ENCODE measurements at regions not wholly inside any gene's neighbourhood (a gene's known extent, or its start where the extent isn't known, plus 50 kb on each side); places are given as distances from the start of the nearest gene placed in this dataset.

DNA sequence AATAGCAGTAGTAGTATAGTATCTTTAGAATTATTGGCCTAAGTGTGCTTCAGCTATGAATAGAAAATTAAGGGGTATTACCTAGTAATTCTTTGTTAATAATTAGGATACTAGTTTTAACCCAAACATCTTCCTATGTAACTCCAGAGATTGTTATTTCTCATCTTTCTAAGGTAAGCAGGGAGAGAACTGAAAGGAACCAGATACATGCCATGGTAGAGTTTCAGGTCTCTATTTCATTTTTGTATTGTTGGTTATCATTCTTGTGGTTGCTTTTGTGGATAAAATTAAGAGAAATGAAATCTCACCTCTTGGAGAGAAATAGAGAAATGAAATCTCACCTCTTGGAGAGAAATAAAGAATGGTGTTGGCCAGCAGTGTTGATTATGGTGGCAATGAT, 597.1 kb upstream of the CT83 start:
- no peaks in the 10 kb centered on the region for H3K9me3 ChIP-seq
- no peaks in the 10 kb centered on the region for H3K36me3 ChIP-seq
- TF ChIP-seq, protein P1, sequence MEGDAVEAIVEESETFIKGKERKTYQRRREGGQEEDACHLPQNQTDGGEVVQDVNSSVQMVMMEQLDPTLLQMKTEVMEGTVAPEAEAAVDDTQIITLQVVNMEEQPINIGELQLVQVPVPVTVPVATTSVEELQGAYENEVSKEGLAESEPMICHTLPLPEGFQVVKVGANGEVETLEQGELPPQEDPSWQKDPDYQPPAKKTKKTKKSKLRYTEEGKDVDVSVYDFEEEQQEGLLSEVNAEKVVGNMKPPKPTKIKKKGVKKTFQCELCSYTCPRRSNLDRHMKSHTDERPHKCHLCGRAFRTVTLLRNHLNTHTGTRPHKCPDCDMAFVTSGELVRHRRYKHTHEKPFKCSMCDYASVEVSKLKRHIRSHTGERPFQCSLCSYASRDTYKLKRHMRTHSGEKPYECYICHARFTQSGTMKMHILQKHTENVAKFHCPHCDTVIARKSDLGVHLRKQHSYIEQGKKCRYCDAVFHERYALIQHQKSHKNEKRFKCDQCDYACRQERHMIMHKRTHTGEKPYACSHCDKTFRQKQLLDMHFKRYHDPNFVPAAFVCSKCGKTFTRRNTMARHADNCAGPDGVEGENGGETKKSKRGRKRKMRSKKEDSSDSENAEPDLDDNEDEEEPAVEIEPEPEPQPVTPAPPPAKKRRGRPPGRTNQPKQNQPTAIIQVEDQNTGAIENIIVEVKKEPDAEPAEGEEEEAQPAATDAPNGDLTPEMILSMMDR (IDR thresholded peaks at IDR 0.05; ENCODE audit: low read depth, low read length), result no peak
- DNase-seq, result no peak
- no peaks in the 10 kb centered on the region for H3K4me1 ChIP-seq
- H3K27me3 ChIP-seq, result no peaks in the 10 kb centered on the region
- H3K4me3 ChIP-seq (ENCODE audit: low read depth, low read length), result no peak overlapping the region

DNA sequence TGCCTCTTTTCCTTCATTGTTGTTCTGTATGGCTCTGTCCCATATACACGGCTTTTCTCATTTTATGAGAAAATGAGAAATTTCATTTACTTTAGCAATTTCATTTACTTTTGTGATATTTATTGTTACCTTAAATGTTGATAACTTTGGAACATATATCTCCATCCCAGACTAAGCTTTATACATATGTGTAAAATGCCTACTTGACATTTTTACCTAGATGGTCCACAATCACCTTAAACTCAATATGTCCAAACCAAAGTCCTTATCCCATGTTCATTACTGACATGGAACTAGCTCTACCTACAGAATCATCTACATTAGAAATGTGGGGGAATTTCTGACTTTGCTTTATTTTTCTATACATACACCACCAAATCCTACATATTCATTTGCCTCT, 590.5 kb upstream of the CT83 start:
- no peaks in the 10 kb centered on the region for H3K9me3 ChIP-seq
- H3K4me1 ChIP-seq, result no peaks in the 10 kb centered on the region
- H3K36me3 ChIP-seq, result no peaks in the 10 kb centered on the region
- DNase-seq, result no peak
- H3K4me3 ChIP-seq (ENCODE audit: low read depth, low read length), result no peak overlapping the region
- TF ChIP-seq, protein P1 (IDR thresholded peaks at IDR 0.05; ENCODE audit: low read depth, low read length), result no peak
- no peaks in the 10 kb centered on the region for H3K27me3 ChIP-seq

GRCh38 chrX:117038918-117039440, 576.2 kb upstream of the CT83 start:
- Histone ChIP-seq H3K27me3 (no peaks in the 10 kb centered on the region), H3K4me3 (ENCODE audit: low read depth, low read length) (no peak overlapping the region), H3K36me3 (no peaks in the 10 kb centered on the region), H3K4me1 (no peaks in the 10 kb centered on the region), H3K9me3 (no peaks in the 10 kb centered on the region)
- no peak for DNase-seq
- TF ChIP-seq, protein P1 (IDR thresholded peaks at IDR 0.05; ENCODE audit: low read depth, low read length), result no peak

GRCh38 chrX:117010243-117010642, 547.5 kb upstream of the CT83 start:
- Histone ChIP-seq H3K9me3 (no peaks in the 10 kb centered on the region), H3K4me3 (ENCODE audit: low read depth, low read length) (no peak overlapping the region), H3K4me1 (no peaks in the 10 kb centered on the region), H3K27me3 (no peaks in the 10 kb centered on the region), H3K36me3 (no peaks in the 10 kb centered on the region)
- no peak for DNase-seq
- TF ChIP-seq, protein P1 (IDR thresholded peaks at IDR 0.05; ENCODE audit: low read depth, low read length), result no peak

- TF ChIP-seq, protein P1 (IDR thresholded peaks at IDR 0.05; ENCODE audit: low read depth, low read length), result no peak
- Histone ChIP-seq H3K36me3 (no peaks in the 10 kb centered on the region), H3K27me3 (no peaks in the 10 kb centered on the region), H3K9me3 (no peaks in the 10 kb centered on the region), H3K4me3 (ENCODE audit: low read depth, low read length) (no peak overlapping the region), H3K4me1 (no peaks in the 10 kb centered on the region)
- no peak for DNase-seq
These were observed 540.2 kb upstream of the CT83 start for GRCh38 chrX:117002981-117003380.

DNA sequence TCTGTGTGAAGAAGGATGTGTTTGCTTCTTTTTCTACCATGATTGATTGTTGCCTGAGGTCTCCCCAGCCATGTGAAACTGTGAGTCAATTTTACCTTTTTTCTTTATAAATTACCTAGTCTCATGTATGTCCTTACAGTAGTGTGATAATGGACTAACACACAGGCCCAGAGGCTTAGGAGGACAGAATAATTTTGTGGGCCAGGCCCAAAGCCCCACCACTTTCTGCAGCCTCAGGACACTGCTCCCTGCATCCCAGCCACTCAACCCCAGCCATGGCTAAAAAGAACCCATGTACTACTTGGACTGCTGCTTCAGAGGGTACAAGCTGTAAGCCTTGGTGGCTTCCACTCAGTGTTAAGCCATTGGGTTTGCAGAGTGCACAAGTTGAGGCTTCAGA, 512.7 kb upstream of the CT83 start:
- DNase-seq, result no peak
- Histone ChIP-seq H3K9me3 (no peaks in the 10 kb centered on the region), H3K27me3 (no peaks in the 10 kb centered on the region), H3K4me3 (ENCODE audit: low read depth, low read length) (no peak overlapping the region), H3K4me1 (no peaks in the 10 kb centered on the region), H3K36me3 (no peaks in the 10 kb centered on the region)
- TF ChIP-seq, protein P1 (IDR thresholded peaks at IDR 0.05; ENCODE audit: low read depth, low read length), result no peak

Data from BE2C (cell line).